Choroid plexus epithelial cell (primary cell): ENCODE measurements at regions not wholly inside any gene's neighbourhood (a gene's known extent, or its start where the extent isn't known, plus 50 kb on each side); places are given as distances from the start of the nearest gene placed in this dataset.

Experiments used
- DNase-seq: peaks from one replicate; pipeline ENCODE4 v3.0.0-alpha.2; 2010; ENCODE audit warnings: low read depth
- H3K4me3 ChIP-seq: 2 replicates; pipeline ENCODE4 v1.5.1; 2011; ENCODE audit warnings: low read depth, mild to moderate bottlenecking, control low read depth, low read length, moderate library complexity
- TF ChIP-seq, protein P1 (sequence below): conservative IDR thresholded peaks from 2 replicates; pipeline ENCODE4 v1.5.1; 2011; ENCODE audit warnings: low read depth, mild to moderate bottlenecking, control low read depth, inconsistent platforms, low read length, moderate library complexity

- peak; percentile 87 for DNase-seq
- TF ChIP-seq, protein P1, sequence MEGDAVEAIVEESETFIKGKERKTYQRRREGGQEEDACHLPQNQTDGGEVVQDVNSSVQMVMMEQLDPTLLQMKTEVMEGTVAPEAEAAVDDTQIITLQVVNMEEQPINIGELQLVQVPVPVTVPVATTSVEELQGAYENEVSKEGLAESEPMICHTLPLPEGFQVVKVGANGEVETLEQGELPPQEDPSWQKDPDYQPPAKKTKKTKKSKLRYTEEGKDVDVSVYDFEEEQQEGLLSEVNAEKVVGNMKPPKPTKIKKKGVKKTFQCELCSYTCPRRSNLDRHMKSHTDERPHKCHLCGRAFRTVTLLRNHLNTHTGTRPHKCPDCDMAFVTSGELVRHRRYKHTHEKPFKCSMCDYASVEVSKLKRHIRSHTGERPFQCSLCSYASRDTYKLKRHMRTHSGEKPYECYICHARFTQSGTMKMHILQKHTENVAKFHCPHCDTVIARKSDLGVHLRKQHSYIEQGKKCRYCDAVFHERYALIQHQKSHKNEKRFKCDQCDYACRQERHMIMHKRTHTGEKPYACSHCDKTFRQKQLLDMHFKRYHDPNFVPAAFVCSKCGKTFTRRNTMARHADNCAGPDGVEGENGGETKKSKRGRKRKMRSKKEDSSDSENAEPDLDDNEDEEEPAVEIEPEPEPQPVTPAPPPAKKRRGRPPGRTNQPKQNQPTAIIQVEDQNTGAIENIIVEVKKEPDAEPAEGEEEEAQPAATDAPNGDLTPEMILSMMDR = no peak
- H3K4me3 ChIP-seq = no peak overlapping the region
Observed at GRCh38 chr5:66247176-66247960, 103.3 kb downstream of the SREK1 start.

GRCh38 chr5:66248874-66249273 lies 104.8 kb downstream of the SREK1 start:
- TF ChIP-seq, protein P1 = no peak
- no peak overlapping the region for H3K4me3 ChIP-seq
- DNase-seq = no peak

DNA sequence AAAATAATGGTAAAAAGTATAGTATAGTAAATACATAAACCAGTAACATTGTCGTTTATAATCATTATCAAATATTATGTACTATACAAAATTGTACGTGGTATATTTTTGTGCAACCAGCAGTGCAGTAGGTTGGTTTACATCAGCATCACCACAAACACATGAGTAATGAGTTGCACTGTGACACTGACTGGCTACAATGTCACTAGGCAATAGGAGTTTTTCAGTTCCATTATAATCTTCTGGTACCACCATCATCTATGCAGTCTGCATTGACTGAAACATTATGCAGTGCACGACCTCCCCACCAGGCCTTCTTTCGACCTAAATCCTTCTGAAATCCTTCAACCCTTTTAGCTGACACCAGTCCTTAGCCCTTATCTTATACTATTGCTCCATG lies 105.8 kb downstream of the SREK1 start:
- DNase-seq = no peak
- no peak overlapping the region for H3K4me3 ChIP-seq
- TF ChIP-seq, protein P1 = no peak

GRCh38 chr5:66252849-66253248 lies 108.7 kb downstream of the SREK1 start:
- no peak for DNase-seq
- no peak overlapping the region for H3K4me3 ChIP-seq
- TF ChIP-seq, protein P1 = no peak

DNA sequence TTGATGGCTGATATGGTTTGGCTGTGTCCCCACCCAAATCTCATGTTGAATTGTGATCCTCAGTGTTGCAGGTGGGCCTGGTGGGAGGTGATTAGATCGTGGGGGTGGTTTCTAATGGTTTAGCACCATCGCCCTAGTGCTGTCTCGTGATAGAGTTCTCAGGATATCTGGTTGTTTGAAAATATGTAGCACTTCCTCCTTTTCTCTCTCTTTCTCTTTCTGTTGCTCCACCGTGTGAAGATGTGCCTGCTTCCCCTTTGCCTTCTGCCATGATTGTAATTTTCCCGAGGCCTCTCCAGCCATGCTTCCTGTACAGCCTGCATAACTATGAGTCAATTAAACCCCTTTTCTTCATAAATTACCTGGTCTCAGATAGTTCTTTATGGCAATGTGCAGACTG lies 111.6 kb downstream of the SREK1 start:
- TF ChIP-seq, protein P1 = no peak
- no peak for DNase-seq
- no peak overlapping the region for H3K4me3 ChIP-seq

- TF ChIP-seq, protein P1 = no peak
- H3K4me3 ChIP-seq = no peak overlapping the region
- DNase-seq = no peak
Observed at GRCh38 chr5:66273121-66273520, 129.0 kb downstream of the SREK1 start.

- no peak overlapping the region for H3K4me3 ChIP-seq
- no peak for DNase-seq
- TF ChIP-seq, protein P1 = no peak
Observed at GRCh38 chr5:66276986-66277385, 132.9 kb downstream of the SREK1 start.
